M059J (cell line): ENCODE measurements at regions not wholly inside any gene's neighbourhood (a gene's known extent, or its start where the extent isn't known, plus 50 kb on each side); places are given as distances from the start of the nearest gene placed in this dataset.
"Not testable (repeated sequence)": the region's sequence is repeated elsewhere in the genome, so short reads cannot be mapped to it uniquely, and the experiment has no call there.

ENCODE experiments used
- DNase-seq: peaks from one replicate; pipeline ENCODE4 v3.0.0-alpha.2; 2012; ENCODE audit warnings: low read depth

DNA sequence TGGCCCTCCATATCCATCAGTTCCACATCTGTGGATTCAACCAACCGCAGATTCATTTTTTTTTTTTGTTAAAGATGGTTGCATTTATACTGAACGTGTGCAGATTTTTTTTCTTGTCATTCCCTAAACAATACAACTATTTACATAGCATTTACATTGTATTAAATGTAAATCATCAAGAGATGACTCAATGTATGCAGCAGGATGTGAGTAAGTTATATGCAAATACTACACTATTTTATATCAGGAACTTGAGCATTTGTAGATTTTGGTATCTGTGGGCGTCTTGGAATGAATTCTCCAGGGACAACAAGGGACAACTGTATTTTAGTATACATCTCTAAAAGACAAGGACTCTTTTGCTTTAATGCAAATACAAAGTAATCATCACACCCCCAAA lies 299.2 kb upstream of the ZNF608 start:
- DNase-seq: no peak

DNA sequence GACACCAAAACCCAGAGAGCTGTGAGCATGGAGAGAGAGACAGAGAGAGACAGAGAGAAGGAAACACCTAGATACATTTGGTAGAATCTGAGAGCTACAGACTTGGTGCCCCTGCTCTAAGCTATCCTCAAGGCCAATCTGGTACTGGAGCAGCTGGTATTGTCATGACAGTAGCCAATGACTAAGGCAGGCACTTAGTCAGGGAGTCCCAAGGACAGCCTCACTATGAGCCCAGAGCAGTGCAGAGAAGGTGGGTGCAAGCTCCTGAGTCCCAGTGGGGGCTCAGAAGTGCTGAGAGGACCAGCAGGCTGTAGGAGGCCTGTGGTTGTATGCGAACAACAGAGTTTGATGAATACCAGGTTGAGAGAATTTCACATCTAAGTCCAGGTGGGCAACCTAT lies 300.4 kb upstream of the ZNF608 start:
- DNase-seq: no peak

DNA sequence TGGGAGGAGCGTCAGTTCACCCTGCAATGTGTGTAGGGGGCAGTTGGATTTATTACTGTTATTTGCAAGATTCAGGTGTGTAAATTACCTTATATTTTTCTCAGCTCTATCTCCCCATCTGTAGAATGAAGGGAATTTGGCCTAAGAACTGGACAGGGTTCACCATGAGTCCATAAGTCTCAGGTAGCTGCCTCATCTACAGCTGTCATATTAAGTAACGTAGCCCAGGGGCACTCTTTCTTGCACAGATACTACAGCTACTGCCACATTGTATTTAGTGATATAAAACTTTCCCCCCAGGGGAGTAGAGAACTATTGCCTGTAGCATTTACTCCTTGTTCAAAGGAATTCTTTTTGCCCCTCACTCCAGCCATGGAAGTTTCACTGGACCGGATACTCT lies 301.4 kb upstream of the ZNF608 start:
- no peak for DNase-seq

DNA sequence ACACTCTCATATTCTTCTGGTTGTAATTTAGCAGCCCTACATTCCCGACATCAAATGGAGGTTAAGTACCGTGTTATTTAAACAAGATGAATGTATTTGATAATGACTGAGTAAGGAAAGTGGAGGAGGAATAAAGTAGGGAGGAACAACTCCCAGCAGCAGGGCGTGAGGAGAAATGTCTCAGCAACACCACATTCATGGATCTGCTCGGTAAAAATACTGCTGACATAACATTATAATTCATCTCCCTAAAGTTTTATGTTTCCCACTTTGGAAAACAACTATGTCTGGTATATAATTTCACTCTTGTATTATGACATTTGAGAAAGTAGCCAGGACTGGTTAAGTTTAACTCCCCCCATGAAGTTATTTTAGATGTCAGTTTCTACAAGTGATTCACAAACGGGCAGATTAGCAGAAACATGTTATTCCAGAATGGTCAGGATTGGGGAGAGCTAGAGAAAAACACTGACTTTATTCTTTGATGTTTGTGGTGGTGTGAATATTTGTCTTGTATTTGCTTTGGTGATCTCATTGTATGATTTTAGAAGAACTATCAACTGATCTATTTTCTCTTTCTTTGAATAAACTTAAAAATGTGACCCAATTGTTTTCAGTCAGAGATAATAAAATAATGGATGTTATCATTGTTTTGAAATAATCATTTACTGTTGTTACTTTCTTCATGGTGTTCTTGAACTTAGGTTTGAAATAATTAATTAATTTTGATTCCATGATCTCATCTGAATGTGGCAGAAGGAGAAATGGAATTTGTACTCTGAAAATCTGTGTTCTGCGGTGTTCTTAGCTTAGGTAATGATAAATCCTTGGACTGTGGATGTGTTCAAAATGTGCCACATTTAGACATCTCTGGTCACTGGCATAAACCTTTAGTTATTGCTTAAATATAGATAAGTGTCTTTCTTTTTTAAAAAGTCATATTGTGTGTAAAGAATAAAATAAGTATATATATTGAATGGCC lies 303.6 kb upstream of the ZNF608 start:
- no peak for DNase-seq

DNA sequence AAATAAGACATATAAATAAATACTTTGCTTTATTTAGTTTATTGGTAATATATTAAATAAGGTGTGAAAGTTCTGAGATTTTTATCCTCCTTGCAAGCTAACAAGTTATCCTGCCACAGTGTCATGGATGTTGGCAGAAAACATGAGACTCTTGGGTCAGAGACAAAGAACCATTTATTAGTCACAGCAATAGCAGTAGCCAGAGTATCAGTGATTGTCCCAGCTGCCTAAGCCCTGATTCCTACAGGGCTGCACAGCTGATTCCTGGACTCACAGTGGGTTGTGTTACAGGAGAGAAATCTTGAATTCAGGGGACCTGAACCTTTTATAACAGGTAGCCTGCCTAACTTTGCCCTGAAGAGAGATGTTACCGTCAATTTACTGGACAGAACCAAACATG lies 304.5 kb upstream of the ZNF608 start:
- DNase-seq: no peak

DNA sequence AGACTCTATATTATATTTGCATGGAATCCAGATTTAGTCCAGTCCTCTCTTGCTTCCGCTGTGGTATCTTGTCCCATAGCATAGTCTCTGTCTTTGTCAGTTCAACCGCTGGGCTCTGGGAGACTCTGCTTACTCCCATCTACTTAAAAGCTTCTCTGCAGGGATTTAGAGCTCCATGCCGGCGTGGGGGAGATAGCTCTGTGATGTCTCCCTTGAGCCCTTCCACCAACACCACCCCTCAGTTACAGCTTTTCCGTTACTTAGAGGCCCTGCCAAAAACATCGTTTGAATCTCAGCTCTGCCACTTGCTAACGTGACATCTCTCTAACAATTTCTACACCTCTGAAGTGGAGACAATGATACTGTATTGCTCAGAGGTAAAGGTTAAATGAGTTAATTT lies 306.1 kb upstream of the ZNF608 start:
- no peak for DNase-seq

DNA sequence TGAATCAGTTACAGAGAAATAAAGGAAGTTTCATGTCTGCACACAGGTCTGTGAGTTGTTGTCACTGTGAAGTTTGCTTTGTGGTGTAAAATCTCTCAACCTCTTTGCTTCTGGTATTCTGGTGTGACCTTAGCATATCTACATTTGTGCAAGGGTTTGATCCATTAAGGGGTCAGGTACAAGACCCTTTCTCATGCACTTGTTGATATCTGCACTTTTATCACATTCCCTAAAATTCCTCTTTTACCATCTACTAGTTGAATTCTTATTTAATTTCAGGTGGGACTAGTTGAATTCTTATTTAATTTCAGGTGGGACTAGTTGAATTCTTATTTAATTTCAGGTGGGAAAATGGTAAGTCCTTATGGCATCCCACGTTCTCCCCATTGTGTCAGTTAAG lies 306.7 kb upstream of the ZNF608 start:
- no peak for DNase-seq

DNA sequence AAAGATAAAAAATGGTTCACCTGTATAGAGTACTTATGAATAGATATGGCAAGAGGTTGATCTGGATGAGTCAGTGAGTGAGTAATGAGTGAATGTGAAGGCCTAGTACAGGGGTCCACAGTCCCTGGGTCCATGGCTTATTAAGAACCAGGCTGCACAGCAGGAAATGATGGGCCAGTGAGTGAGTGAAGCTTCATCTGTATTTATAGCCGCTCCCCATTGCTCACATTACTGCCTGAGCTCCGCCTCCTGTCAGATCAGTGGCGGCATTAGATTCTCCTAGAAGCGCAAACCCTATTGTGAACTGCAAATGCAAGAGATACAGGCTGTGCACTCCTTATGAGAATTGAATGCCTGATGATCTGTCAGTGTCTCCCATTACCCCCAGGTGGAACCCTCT lies 307.7 kb upstream of the ZNF608 start:
- peak; percentile 20 for DNase-seq

DNA sequence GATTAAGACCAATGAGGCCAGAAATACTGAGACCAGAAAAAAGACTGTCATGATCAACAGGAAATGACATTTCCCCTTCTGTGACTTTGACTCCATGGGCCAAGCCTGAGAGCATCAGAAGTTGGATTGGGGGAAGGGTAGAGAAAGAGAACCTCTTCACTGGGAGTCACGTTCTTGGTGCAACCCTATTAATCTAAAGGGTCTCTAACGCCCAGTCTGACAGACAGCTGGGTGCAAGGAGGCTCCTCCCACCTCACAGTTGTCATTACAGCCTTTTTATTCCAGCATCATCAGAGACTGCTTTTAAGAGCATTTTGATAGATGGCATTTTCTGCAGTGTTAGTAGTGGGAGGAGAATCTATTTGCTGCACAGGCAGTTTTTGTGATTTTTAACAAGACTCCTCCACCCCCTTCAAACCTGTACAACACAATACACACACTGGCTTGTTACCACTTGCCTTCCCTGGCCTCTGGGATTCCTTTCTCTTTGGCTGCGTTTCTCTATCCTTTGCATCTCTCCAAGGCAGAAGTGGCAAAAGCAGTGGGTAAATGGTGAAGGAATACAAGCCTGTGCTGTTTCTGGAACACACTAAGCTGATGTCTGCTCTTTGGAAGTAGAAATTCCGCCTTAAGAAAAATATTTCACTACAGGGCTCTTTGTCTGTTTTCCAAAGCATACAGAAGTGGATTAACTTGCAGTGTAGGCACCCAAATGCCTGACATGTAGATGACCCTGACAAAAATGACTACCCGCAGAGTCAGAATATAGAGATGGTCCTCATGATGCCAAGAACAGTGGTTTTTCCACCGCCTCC lies 310.4 kb upstream of the ZNF608 start:
- DNase-seq: no peak

DNA sequence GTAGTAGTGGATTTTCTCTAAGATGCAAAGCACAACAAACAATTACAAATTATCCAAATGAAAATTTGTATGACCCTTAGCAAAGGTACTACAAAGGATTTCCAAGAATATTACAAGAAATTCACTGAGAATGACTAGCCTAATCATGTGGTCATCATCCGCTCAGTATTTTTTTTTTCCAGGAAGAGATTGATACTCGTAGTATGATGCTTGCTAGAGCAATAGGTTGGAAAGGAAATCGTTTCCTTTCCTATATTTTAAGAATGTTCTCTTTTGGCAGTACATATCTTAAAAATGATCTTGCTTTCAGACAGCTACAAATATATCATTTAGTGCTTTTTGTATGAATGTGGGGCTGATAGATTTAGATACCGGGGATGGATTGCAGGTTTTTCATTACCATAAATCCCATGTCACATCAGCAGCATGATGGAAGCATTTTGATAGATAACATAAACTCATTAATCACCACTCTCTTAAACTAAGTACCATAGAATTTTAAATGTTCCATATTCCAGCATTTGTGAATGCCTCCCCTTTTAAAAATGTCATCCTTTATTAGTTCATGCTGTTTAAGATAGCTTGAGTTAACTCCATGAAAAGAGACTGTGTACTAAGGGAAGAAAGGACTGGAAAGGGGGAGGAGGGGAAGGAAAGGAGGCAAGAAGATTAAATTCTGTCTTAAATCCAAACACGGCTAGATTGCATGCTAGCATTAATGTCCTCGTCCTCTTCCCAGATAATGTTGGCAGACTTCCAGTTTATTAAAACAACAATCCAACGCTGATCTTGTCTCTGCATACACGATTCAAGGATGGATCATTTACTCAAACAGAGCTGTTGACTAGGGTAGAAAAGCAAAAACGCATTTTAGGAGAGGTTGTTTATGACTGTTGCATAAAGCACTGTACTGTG lies 311.7 kb upstream of the ZNF608 start:
- peak; percentile 44 for DNase-seq

DNA sequence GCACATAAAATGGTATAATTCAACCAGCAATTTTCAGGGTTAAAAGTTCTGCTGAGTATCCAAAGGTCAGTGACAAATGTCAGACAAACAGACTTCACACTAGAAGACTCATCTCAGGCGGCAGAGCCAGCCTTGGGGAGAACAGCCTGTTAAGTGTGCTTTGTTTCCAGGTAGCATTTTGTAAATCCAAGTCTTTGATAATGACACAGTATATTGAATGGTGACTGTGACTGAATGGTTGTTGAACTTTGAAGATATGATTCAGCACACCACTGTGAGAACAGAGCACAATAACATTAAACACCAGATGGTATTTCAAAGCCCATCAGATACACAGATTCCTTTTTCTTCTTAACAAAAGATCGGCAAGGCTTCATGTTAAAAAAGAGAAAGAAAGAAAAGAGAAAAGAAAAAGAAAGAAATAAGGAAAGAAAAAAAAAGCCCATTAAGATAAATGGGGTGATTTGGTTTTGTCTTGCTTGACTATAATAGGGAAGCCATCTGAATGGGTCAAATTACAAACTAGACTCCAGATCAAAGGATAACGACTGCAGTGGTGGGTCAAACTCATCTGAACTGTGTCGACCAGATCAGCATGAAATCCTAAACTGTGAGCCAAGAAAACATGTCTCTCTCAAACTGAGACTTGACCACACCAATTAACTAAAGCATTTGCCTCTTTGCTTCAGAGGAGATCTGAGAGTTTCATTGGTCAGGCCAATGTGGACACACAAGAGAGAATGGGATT lies 313.0 kb upstream of the ZNF608 start:
- DNase-seq: peak; percentile 66

DNA sequence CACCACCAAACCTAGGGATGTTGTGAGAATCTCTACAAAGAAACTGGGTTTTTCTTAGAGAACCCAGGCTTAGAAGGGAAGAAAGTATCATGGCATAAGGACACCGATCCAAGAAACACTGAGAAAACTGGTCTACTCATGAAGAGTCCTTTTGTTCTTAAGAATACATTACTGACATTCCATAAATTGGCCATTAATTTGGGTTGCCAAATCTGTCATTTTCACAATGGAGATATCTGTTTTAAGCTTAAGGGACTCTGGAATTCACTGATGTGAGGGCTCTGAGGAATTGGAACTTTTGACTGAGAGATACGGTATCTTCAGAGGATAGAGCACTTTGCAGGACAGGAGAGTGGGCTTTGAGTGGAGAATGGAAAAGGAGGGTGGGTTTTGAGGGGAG lies 315.3 kb upstream of the ZNF608 start:
- DNase-seq: no peak

DNA sequence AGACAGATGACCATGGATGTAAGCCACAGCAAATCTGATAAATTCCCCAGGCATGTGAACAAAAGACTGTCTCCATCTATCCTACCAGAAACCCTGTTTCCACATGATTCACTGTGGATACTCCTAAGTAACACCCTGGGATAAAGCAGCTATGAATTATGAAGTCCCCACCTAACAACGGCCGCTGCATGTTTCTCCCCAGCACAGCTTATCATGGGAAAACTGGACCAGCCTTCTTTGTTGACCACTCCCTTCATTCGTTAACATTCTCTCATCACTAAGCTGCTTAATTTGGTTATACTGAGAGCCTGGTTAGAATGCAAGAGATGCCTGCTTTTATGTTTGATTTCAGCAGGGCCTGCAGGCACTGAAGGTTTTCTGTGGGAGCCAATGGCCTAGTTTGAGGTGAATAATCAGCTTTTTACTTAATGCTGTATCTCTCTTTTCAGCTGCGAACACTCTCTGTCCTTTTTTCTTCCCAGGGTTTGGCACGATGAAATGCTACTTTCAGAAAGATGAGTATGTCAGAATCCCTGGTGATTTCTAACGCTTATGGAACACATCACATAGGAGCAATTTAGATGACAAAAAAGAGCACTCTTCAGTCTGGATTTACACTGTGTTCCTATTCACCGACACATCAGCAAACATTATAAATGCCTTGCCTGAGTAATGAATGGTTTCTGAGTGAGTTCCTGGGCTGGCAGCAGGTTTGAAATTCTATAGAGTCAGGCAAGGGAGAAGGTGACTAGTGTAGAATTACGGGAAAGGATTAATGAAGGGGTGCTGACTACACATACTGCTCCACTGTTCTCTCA lies 318.4 kb upstream of the ZNF608 start:
- DNase-seq: peak; percentile 37

DNA sequence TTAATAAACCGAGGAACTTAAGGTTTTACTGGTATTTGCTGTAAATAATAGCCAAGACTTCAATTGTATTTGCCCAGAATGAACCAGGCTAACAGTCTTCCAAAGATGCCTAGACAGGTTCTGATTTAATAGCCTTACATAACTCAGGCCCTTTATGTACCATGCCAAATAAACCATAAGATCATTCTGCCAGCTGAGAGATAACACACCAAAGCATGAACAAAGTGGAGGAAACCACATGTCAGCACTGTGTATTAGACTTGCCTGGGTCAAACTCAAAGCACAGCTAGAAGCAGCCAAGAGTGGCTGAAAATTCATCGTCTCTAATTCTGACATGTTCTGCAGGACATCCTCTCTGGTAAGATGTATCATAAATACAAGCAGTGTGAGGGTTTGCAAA lies 319.3 kb upstream of the ZNF608 start:
- DNase-seq: no peak

DNA sequence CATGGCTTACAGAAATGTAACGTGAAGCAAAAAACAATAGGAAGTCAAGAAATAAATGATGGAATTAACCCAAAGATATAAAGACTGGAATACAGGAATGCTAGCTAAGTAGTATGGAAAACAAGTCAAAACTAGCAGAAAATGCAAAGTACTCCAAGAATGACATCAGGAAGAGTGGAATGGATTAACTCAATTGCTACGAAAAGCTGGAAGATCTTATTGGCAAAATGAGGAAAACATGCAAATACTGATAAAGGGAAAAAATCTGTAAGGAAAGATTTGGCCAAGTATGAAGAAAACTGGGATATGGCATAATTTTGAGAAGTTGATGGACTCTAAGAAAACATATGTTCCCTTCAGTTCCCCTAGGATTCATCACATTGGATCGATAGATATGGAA lies 324.5 kb upstream of the ZNF608 start:
- DNase-seq: no peak

DNA sequence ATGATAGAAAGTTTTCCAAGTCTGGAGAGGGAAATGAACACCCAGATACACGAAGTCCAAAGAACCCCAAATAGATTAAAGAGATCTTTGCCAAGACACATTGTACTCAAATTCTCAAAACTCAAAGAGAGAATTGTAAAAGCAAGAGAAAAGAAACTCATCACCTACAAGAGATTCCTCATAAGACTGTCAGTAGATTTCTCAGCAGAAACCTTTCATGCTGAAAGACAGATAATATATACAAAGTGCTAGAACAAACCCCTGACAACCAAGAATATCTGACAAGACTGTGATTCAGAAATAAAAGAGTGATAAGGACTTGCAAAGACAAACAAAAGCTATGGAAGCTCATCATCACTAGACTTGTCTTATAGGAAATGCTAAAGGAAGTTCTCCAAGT lies 326.7 kb upstream of the ZNF608 start:
- no peak for DNase-seq

DNA sequence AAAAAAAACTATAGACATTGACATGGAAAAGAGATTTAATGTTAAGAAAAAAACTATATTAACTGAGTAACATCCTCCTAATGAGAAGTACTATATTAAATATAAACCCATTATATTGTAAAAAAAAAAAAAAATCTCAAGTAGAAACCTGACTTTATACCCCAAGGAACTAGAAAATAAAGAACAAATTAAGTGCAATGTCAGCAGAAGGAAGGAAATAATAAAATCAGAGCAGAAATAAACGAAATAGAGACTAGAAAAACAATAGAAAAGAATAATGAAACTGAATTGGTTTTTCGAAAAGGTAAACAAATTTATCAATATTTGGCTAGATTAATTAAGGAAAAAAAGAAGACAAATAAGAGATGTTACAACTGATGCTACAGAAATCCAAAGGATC lies 329.1 kb upstream of the ZNF608 start:
- no peak for DNase-seq

DNA sequence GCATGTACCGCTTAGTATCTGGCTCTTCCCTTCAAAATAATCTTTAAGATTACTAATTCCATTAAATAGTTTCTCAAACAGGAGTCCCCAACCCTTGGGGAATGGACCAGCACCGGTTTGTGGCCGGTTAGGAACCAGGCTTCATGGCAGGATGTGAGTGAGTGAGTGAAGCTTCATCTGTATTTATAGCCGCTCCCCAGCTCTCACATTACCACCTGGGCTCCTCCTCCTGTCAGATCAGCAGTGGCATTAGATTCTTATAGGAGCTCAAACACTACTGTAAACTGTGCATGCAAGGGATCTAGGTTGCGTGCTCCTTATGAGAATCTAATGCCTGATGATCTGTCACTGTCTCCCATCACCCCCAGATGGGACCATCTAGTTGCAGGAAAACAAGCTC lies 332.6 kb upstream of the ZNF608 start:
- DNase-seq: not testable (repeated sequence)

DNA sequence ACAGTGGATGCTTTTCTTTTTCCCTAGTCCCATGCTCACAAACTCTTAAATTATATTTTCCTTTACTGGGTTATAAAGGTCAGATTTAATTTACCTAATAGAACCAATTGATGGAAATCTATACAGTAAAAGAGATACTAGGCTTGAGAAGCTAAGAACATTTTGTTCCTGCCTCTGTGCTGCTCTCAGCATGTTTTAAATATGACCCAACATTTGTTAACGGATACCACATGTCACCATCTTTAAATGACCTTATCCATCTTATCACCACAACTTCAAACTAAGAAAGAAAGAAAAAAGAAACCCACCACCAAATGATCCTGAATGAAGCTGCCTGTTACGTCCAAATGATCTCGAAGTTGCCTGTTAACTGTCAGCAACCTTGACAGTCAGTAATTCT lies 334.7 kb upstream of the ZNF608 start:
- no peak for DNase-seq

DNA sequence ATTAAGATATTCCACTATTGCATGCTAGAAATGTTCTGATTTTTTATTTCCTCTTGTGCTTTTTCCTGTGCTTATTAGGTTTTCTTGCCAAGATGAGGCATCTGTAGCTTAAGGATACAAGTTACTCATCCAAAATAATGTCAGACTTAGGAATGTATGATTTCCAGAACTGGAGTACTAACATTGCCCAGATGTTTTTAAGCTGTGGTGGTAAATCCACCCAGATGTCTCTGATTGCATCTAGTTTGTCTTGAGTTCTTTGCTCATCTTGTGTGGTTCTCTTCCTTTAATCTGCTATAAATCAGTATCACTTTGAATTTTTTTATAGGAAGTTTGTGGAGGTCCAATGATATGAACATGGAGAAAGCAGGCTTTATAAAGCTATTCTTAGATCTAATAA lies 337.5 kb upstream of the ZNF608 start:
- peak; percentile 41 for DNase-seq
